NCI-H446 treated with DMSO at 0.1 percent for 48 hours (cell line): ENCODE measurements at regions not wholly inside any gene's neighbourhood (a gene's known extent, or its start where the extent isn't known, plus 50 kb on each side); places are given as distances from the start of the nearest gene placed in this dataset.
A peak's percentile ranks its signal among the peaks of the same experiment; 100 is the strongest.
"Not testable (repeated sequence)": the region's sequence is repeated elsewhere in the genome, so short reads cannot be mapped to it uniquely, and the experiment has no call there.

Experiments used
- DNase-seq: peaks from one replicate; lab custom pipeline; 2025; lab: John Stamatoyannopoulos, UW

DNA sequence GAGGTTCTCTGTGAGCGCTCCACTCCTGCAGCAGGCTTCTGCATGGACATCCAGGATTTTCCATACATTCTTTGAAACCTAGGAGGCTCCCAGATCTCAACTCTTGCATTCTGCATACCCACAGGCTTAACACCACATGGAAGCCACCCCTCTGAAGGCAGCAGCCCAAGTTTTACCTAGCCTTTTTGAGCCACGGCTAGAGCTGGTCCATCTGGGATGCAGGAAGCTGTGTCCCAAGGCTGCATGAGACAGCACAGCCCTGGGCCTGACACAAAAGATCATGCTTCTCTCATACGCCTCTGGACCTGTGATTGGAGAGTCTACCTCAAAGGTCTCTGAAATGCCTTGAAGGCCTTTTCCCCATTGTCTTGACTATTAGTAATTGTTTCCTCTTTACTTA lies 53.6 kb upstream of the RPRM start:
- no peak for DNase-seq

DNA sequence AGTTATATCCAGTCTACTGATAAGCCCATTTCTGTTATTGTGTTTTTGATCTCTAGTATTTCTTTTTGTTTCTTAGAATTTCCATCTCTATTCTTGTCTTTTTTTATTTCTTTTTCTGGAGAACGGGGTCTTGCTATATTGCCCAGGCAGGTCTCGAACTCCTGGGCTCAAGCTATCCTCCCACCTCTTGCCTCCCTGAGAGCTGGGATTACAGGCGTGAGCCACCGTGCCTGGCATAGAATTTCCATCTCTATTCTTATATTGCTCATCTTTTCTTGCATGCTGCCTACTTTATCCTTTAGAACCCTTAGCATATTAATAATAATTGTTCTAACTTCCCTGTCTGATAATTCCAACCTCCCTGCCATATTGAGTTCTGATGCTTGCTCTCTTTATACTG lies 55.2 kb upstream of the RPRM start:
- not testable (repeated sequence) for DNase-seq

DNA sequence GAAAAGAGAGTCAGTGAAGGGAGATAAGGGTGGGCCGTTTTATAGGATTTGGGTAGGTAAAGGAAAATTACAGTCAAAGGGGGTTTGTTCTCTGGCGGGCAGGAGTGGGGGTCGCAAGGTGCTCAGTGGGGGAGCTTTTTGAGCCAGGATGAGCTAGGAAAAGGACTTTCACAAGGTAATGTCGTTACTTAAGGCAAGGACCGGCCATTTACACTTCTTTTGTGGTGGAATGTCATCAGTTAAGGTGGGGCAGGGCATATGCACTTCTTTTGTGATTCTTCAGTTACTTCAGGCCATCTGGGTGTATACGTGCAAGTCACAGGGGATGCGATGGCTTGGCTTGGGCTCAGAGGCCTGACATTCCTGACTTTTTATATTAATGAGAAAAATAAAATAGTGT lies 56.0 kb upstream of the RPRM start:
- DNase-seq = not testable (repeated sequence)

DNA sequence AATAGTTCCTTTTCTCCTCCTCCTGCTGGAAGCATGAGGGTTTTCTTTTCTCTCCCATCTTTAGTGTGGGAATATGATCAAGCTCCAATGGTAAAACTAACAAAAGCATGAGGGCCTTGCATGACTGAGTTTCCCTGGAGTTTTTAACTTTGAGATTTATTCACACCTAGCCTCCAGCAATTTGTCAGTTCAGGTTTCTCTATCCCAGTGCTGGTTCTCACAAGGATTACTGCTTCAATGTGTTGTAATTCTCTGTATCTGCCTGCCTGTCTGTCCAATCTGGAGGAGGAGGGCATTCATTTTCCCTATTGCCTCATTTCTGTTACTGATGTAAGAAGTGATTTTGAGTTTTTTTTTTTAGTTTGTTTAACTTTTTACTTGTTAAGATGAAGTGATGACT lies 57.6 kb upstream of the RPRM start:
- no peak for DNase-seq

DNA sequence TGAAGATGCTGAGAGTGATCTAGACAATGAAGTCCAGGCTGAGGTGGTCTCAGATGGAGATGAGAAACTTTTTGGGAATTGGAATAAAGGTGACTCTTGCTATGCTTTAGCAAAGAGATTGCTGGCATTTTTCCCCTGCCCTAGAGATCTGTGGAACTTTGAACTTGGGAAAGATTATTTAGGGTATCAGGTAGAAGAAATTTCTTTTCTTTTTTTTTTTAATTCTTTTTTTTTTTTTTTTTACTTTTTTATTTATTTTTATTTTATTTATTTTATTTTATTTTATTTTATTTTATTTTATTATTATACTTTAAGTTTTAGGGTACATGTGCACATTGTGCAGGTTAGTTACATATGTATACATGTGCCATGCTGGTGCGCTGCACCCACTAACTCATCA lies 59.5 kb upstream of the RPRM start:
- not testable (repeated sequence) for DNase-seq

DNA sequence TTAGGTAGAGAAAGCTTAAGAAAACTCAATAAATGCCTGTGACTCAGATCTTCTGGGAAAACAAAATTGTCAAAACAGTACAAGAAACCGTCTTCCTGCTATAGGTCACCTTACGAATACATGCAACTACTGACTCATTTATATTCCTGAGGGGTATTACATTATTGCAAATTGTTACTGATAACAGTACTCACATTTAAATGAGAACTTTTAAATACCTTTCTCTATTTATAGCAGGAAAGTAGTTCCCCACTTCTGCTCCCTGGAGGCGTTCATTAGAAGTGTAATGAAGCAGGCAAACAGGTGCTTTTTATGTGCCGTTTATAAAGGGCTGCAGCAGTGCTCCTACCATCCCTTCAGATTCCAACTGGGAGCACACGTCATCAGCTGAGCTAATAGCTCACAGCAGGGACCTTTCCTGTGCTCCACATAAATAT lies 65.1 kb upstream of the RPRM start:
- DNase-seq = no peak

DNA sequence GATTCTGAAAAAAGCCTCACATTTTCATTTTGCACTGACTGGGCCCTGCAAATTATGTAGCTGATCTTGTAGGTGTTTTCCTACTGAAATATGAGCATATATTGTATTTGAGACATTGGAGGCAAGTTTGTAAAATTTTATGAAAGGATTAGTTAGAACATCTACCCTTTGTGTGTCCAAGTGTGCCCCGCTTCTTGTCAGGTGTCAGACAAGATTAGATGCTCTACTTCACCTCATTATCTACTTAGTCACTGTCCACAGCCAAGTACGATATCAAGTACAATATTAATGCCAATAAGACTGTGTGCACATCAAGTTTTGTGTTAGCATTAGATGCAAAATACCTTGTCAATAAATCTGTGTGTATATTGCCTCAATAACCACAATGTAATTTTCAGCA lies 67.8 kb upstream of the RPRM start:
- no peak for DNase-seq

DNA sequence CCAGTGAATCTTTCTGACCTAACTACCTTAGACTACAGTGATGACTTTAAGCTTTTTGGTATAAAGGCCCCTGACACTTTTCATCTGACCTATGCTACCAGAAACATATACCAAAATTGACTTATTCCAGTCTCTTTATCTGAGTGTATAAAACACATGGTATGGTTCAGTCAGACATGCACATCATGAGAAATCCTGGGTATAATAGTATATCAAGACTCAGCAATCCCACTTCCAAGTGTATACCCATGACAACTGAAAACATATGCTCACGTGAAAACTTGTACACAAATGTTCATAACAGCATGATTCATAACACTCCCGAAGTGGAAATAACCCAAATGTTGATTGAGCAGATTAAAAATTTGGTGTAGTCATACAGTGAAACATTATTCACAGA lies 70.0 kb upstream of the RPRM start:
- DNase-seq = no peak

DNA sequence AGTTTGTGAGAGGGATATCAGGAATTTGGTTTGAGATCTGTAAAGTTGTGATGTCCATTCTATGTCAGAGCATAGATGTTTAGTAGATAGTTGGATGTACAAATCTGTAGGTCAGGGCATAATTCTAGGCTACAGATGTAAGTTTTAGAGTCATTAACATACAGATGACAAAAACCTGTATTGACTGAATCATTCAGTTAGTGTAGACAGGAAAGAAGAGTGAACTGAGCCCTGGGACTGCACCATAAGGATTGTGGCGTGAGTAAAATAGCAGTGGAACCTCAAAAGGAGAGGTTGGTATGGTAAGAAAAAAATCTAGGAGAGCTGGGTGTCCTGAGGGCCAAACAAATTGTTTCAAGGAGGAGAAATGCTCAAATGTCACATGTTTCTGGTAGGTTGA lies 73.1 kb upstream of the RPRM start:
- DNase-seq = no peak

DNA sequence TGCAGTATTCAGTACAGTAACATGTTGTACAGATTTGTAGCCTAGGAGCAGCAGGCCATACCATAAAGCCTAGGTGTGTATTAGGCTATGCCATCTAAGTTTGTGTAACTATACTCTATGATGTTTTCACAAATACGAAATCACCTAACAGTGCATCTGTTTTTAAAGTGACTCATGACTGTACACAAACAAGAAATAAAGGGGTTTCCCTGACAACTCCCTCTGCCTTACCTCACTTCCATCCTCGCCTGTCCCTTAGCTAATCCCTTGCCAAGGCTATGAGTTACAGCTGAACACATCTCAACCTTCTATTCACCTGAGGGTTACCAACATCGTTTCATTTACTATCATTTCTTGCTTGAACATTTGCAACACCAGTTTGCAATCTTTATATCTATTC lies 78.6 kb upstream of the RPRM start:
- DNase-seq = no peak

DNA sequence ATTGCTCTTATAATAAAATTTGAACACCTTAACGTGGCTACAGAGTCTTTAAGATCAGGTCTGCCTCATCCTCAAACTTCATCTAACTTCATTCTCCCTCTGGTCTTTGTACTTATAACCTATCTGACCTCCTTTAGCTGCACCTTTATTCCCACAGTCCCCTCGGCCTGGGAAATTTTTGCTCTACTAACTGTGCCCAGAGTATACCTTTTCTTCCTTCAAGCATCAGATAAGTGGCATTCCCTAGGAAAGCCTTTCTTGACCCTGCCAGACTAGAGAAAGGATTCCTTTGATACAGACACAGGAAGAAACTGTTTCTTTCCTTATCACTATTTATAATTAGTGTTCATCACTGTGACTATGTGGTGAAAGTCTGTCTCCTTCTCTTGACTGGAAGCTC lies 79.2 kb upstream of the RPRM start:
- DNase-seq = no peak

DNA sequence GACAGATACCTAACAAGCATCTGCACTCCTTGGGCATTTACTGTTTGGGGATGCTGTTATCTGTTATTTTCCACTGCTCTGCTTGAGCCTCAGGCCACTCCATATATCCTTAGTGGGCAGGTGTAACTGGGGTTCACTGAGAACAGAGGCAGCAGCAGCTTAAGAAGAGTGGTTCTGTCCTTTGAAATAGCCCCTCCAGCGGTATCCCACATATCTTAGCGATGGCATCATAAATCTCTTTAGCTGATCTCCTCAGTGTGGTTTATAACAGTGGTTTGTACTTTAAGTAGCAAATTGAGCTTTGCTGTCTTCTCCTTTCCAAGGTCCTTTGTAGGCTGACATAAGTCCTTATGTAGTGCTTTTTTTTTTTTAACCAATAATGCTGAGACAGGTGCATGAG lies 79.7 kb upstream of the RPRM start:
- no peak for DNase-seq

DNA sequence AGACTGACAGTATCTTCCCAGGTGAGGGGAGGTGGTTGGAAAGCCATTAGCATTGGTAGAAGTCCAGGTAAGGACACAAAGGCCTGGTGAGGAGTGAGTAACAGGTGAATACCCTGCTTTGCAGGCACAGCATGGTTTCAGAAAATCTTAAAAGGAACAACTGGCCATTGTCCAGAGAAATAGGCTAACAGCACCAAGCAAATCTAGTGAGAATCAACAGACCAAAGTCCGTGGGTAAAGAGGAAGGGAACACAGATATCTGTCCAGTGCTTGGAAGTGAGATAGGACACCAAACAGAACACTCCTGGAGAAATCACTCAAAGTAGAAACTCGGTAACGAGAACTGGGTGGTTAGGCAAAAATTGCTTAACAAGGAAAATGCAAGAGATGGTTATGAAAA lies 88.8 kb upstream of the RPRM start:
- no peak for DNase-seq

DNA sequence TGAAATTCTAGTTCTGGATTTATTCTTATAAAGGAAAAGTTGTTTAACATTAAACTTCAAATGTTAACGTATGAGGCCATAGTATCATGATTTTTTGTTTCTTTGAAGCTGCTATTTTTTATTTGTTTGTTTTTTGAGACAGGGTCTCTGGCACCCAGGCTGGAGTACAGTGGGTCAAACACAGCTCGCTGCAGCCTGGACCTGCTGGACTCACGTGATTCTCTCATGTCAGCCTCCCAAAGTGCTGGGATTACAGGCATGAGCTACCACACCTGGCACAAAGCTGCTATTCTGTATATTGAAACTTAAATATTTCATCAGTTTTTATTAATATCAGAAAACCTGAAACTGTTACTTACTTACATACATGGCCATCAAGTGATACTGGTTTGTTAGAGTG lies 89.5 kb upstream of the RPRM start:
- no peak for DNase-seq

DNA sequence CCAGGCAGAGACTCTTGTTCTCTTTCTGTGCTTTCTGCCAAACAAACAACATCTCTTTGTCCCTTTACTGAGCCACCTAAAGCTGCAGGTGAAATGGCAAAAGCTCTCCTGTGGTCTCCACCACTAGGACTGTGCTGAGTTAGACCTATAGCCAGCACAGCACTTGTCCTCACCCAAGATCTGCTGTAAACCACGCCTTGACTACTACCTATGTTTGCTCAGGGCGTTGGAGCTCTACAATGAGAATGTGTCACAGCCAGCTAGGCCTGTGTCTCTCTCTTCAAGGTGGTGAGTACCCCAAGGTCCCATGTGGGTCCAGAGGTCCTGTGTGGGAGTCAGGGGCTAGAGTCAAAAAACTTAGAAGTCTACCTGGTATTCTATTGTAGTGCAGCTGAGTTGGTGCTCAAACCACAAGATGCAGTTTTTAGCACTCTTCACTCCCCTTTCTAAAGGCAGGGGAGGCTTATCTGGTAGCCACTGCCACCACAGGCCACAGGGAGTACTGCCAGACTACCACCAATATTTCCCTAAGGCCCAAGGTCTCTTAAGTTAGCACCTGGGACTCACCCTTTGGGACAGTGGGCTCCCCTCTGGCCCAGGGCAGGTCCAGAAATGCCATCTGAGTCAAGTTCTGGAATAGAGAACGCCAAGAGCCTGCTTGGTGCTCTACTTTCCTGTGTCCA lies 96.8 kb upstream of the RPRM start:
- no peak for DNase-seq

DNA sequence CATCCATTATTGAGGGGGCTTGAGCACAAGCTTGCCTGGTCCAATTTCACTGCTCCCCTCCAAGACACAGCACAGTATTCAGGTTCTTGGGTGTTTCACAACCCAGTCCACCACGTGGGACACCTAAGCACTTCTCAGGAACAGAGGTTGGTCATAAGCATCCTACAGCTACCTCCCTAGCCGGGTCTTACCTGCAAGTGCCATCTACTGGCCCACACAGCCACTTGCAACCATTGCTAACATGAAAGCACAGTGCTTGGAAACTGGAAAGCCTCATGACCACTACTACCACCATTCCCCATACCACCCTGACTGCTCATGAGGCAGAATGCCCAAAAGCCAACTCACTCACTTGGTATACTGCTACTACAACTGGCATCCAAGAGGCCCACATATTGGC lies 105.7 kb upstream of the RPRM start:
- no peak for DNase-seq

DNA sequence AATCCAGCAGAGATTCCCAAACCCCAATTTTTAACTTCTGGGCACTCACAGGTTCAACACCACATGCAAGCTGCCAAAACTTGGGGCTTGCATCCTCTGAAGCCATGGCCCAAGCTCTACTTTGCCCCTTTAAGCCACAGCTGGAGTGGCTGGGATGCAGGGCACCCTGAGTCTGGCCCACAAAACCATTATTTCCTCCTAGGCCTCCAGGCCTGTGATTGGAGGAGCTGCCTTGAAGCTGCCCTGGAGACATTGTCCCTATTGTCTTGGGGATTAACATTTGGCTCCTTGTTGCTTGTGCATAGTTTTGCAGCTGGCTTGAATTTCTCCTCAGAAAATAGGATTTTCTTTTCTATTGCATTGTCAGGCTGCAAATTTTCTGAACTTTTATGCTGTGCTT lies 109.8 kb upstream of the RPRM start:
- no peak for DNase-seq

DNA sequence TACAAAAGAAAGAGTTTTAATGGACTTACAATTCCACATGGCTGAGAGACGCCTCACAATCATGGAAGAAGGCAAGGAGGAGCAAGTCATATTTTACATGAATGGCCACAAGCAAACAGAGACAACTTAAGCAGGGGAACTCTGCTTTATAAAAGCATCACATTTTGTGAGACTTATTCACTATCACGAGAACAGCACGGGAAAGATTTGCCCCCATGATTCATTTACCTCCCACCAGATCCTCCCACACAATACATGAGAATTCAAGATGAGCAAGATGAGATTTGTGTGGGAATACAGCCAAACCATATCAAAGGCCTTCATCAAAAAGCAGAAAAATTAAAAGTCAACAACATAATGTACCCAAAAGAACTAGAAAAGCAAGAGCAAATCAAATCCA lies 111.0 kb upstream of the RPRM start:
- DNase-seq = no peak

DNA sequence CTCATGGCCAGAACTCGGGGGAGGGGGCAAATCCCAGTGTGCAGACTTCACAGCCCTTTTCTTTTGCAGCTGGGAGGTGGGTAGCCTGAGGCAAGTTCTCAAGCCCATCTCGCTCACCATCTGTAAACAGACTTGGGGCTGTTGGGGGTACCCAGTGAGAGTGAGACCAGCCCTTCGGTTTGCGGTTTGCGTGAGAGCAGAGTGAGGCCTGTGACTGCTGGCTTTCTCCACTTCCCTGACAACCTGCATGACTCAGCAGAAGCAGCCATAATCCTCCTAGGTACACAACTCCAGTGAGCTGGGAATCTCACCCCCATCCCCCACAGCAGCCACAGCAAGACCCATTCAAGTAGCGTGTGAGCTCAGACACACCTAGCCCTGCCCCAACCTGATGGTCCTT lies 114.5 kb upstream of the RPRM start:
- DNase-seq = not testable (repeated sequence)

DNA sequence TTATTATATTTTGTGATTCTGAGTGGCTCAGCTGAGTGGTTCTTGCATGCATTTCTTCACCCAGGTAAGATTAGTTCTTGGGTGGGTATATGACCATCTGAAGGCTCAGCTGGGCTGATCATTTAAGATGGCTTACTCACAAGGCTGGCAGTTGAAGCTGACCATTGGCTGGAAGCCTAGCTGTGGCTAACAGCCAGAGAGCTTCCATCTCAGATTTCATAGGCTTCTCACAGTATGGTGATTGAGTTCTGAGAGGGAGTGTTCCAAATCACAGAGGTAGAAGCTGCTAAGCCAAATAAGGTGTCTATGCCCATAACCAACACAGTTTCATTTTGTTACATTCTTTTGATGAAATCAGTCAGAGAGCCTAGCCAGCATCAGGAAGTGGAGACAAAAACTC lies 117.4 kb upstream of the RPRM start:
- DNase-seq = peak; percentile 85

DNA sequence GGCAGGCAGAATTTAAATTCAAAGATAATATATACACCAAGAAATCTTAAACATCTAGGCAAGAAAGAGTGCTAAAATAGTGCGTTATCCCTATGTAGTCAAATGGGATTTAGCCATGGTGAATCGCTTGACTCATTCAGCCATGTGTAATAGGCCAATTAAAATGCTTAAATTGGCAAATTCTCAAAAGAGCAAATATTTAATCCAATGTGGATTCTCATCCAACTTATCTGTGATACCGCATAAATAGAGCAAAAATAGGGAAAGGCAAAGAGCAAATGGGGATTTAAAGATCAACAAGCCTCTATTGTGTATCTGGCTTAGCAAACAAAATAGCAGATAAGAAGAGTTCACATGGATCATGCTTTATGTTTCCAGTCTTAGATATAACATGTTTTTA lies 123.2 kb upstream of the RPRM start:
- DNase-seq = peak; percentile 38

DNA sequence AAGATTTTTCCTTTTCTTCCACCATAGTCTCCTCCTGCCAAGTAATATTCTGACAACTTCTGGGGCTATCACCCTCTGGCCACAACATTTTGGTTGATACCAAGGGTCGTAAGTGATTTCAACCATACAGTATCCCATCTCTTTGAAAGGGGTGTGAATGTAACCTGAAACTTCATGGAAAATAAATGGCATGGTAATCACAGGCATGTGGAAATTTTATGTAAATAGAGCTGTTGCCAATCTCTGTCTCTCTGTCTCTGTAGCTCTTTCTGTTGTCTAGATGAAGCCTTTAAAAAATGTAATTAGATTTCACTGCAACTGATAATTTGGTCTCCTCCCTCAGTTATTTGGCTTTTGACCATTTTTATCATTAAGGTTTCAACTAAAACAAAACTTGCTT lies 125.6 kb upstream of the RPRM start:
- no peak for DNase-seq

DNA sequence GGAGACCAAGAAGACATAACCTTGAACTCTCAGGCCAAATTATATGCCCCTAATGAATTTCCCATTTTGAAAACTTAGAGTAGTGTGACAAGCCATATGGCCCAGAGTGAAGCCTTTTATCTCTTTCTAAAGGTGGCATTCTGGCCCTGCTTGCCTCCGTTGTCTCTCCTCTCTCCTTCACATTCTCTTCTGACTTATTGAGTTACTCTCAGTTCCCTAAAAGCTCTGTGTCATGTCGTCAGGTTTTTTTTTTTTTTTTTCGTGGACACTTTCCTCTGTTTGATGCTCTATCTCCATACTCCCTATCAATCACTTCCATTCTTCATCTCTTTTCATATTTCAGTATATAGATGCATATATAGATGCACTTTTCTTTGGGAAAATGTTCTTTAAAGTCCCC lies 128.1 kb upstream of the RPRM start:
- no peak for DNase-seq

DNA sequence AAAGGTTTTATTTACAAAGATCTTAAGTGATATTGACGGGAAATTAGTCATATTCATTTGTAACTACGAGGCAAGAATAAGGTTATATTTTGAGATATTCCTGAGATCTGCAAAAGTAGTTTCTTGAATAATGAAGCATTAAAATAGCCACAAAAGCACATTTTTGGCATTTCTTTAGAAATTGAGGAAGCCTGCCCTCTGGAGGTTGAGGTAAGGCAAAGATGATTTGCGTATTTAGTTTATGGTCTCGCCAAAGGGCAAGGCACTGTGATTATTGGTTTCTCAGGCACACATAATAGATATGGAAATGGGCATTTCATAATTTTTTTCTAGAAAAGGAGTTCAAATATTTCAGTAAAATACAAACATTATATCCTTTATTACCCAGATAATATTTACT lies 143.7 kb upstream of the RPRM start:
- no peak for DNase-seq

DNA sequence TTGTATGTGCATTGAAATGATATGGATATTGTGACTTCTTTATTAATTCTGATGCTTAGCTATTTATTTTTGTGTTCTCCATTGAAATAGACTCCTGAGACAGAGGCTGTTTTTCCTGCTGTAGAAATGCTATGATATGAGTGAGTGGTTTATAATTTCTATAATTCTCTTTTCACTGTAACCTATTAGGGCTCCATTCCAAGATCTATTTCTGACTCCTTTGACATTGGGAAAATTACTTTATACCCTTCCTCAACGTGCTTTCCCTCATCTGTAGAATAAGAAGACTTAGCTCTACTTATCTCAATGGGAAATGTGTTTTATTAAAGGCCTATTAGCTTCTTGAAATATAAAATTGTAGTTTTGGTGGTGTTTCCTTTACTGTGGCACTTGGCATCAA lies 144.5 kb upstream of the RPRM start:
- no peak for DNase-seq
